ENCODE measurements at regions not wholly inside any gene's neighbourhood (a gene's known extent, or its start where the extent isn't known, plus 50 kb on each side); places are given as distances from the start of the nearest gene placed in this dataset.

DNA sequence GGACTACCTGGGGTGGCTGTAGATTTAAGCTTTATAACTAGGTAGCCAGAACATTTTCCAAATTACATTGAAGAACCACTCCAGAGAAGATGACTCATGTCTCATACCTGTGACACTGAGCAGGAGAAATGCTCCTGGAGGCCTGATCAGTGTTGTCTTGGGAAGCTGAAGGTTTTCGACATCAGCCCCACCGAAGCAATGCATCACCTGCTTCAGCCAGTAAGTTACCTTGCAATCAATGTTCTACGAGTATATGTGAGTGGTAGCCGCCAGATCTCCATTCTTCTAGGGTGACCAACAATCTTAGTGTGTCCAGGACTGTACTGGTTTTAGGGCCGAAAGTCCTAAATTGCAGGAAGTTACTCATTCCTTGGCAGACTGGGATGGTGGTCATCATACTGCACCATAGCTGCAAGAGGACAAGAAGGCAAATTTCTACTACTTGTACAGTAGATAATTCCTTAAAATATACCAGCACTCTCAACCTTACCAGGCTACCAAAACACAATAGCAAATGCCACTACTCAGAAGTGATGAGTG is 109.3 kb upstream of the LINC00305 start:
- Histone ChIP-seq H3K27ac (replicated peaks; ENCODE audit: low read length) (no peak overlapping the region), H3K23ac (ENCODE audit: low read depth, low read length, poor library complexity) (no peak overlapping the region), H3K4me3 (ENCODE audit: low read length in 2 of 2) (no peak overlapping the region), H3K9ac (ENCODE audit: low read depth, low read length, poor library complexity) (no peak overlapping the region), H3K27me3 (ENCODE audit: control insufficient read depth in 3 of 3, insufficient read depth in 3 of 3, low read depth in 1 of 3, low read length in 3 of 3) (no peaks in the 10 kb centered on the region), H3K18ac (ENCODE audit: low read length) (no peak overlapping the region), H3K79me1 (ENCODE audit: low read depth, low read length) (no peaks in the 10 kb centered on the region), H4K91ac (ENCODE audit: low read depth, low read length, poor library complexity) (no peak overlapping the region), H3K36me3 (replicated peaks in 1 of 2; ENCODE audit: control insufficient read depth in 2 of 2, insufficient read depth in 2 of 2, low read length in 2 of 2) (no peaks in the 10 kb centered on the region), H4K8ac (ENCODE audit: low read depth, low read length) (no peak overlapping the region), H2BK15ac (ENCODE audit: low read length) (no peak overlapping the region), H3K14ac (ENCODE audit: low read length) (no peak overlapping the region), H2AFZ (ENCODE audit: low read length) (no peak overlapping the region), H3K4me1 (ENCODE audit: control insufficient read depth in 2 of 2, insufficient read depth in 1 of 2, low read depth in 1 of 2, low read length in 2 of 2) (no peaks in the 10 kb centered on the region), H3K4me2 (ENCODE audit: insufficient read depth, low read length, poor library complexity, severe bottlenecking) (no peak overlapping the region), H2BK5ac (ENCODE audit: low read length) (no peak overlapping the region), H3K9me3 (replicated peaks in 1 of 2; ENCODE audit: control insufficient read depth in 2 of 2, insufficient read depth in 1 of 2, low read depth in 1 of 2, low read length in 2 of 2) (peaks cover 0 to 2% of the 10 kb centered on the region in 2 donors), H2AK5ac (ENCODE audit: low read depth, low read length) (no peak overlapping the region), H2BK12ac (ENCODE audit: low read length) (no peak overlapping the region), H2BK120ac (ENCODE audit: low read depth, low read length) (no peak overlapping the region), H3K4ac (ENCODE audit: low read length) (no peak overlapping the region)
- WGBS, 2 donors (ENCODE audit: extremely low coverage in 2 of 2, insufficient read length in 2 of 2, insufficient replicate concordance in 1 of 2): no CpG with 5 or more reads among the region's 5 CpGs
- DNase-seq (ENCODE audit: low spot score): no peak

DNA sequence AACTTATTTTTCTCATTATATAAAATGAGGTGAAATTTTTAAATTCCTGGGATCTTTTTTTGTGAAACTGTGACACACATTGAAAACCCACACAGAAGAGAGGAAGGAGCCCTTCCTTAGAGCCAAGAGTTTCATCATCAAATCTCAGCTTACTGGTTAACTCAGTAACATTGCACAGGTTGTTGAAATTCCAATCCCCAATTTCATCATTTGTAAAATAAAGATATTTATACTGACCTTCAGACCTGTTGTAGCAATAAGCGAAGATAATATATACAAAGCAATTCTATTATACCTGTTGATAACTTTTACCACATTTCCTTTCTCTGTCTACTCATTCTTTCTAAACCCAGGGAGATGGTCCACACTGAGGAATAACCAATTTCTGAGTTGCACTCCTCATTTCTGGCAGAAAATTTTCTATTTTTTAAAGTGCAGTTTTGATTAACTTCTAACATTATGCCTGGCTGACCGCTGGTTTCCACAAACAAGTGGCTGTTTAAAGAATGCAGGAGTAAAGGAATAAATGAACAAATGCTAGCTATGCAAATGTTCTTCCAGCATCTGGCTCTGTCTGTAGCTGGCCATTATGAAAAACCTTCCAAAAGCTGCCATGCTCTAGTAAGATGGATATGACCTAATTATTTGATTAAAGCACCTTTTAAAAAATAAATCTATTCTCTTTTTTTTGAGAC is 105.7 kb upstream of the LINC00305 start:
- no peak overlapping the region for H4K8ac ChIP-seq (ENCODE audit: low read depth, low read length)
- no peak overlapping the region for H3K23ac ChIP-seq (ENCODE audit: low read depth, low read length, poor library complexity)
- no peaks in the 10 kb centered on the region for H3K36me3 ChIP-seq (replicated peaks in 1 of 2; ENCODE audit: control insufficient read depth in 2 of 2, insufficient read depth in 2 of 2, low read length in 2 of 2)
- no peak overlapping the region for H4K91ac ChIP-seq (ENCODE audit: low read depth, low read length, poor library complexity)
- H3K14ac ChIP-seq (ENCODE audit: low read length): no peak overlapping the region
- WGBS, 2 donors (ENCODE audit: extremely low coverage in 2 of 2, insufficient read length in 2 of 2, insufficient replicate concordance in 1 of 2): no CpG with 5 or more reads among the region's 2 CpGs
- H2BK12ac ChIP-seq (ENCODE audit: low read length): no peak overlapping the region
- H3K4ac ChIP-seq (ENCODE audit: low read length): no peak overlapping the region
- H3K4me3 ChIP-seq (ENCODE audit: low read length in 2 of 2): no peak overlapping the region
- no peak overlapping the region for H2BK15ac ChIP-seq (ENCODE audit: low read length)
- no peak overlapping the region for H2AFZ ChIP-seq (ENCODE audit: low read length)
- H3K9ac ChIP-seq (ENCODE audit: low read depth, low read length, poor library complexity): no peak overlapping the region
- no peaks in the 10 kb centered on the region for H3K27me3 ChIP-seq (ENCODE audit: control insufficient read depth in 3 of 3, insufficient read depth in 3 of 3, low read depth in 1 of 3, low read length in 3 of 3)
- no peak for DNase-seq (ENCODE audit: low spot score)
- no peak overlapping the region for H3K27ac ChIP-seq (replicated peaks; ENCODE audit: low read length)
- H2BK5ac ChIP-seq (ENCODE audit: low read length): no peak overlapping the region
- H3K4me2 ChIP-seq (ENCODE audit: insufficient read depth, low read length, poor library complexity, severe bottlenecking): no peak overlapping the region
- no peak overlapping the region for H2AK5ac ChIP-seq (ENCODE audit: low read depth, low read length)
- H3K9me3 ChIP-seq (replicated peaks in 1 of 2; ENCODE audit: control insufficient read depth in 2 of 2, insufficient read depth in 1 of 2, low read depth in 1 of 2, low read length in 2 of 2): peaks cover 0 to 2% of the 10 kb centered on the region in 2 donors
- no peak overlapping the region for H2BK120ac ChIP-seq (ENCODE audit: low read depth, low read length)
- H3K79me1 ChIP-seq (ENCODE audit: low read depth, low read length): no peaks in the 10 kb centered on the region
- no peaks in the 10 kb centered on the region for H3K4me1 ChIP-seq (ENCODE audit: control insufficient read depth in 2 of 2, insufficient read depth in 1 of 2, low read depth in 1 of 2, low read length in 2 of 2)
- H3K18ac ChIP-seq (ENCODE audit: low read length): no peak overlapping the region

DNA sequence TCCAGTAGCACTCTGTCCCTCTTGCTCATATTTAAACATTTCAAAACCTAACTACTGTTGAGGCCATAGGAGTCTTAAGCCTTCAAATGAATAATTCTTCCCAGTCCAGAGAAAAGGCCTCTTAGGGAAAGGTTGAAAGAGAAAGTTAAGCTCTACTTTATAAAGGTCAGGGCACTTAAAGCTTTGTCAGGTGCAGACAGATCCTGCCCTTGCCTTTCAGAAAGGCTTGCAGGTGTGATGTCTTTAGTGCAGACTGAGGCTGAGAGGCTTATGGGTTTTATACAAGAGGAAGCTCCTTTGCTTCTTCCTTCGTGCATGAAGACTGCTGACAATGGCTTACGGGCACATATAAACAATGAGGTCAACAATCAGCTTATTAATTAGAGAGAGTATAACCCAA is 105.0 kb upstream of the LINC00305 start:
- Histone ChIP-seq H2AFZ (ENCODE audit: low read length) (no peak overlapping the region), H3K79me1 (ENCODE audit: low read depth, low read length) (no peaks in the 10 kb centered on the region), H2BK120ac (ENCODE audit: low read depth, low read length) (no peak overlapping the region), H3K4ac (ENCODE audit: low read length) (no peak overlapping the region), H3K23ac (ENCODE audit: low read depth, low read length, poor library complexity) (no peak overlapping the region), H3K9ac (ENCODE audit: low read depth, low read length, poor library complexity) (no peak overlapping the region), H2AK5ac (ENCODE audit: low read depth, low read length) (no peak overlapping the region), H2BK12ac (ENCODE audit: low read length) (no peak overlapping the region), H4K91ac (ENCODE audit: low read depth, low read length, poor library complexity) (no peak overlapping the region), H2BK5ac (ENCODE audit: low read length) (no peak overlapping the region), H3K18ac (ENCODE audit: low read length) (no peak overlapping the region), H3K4me1 (ENCODE audit: control insufficient read depth in 2 of 2, insufficient read depth in 1 of 2, low read depth in 1 of 2, low read length in 2 of 2) (no peaks in the 10 kb centered on the region), H3K9me3 (replicated peaks in 1 of 2; ENCODE audit: control insufficient read depth in 2 of 2, insufficient read depth in 1 of 2, low read depth in 1 of 2, low read length in 2 of 2) (peaks cover 0 to 2% of the 10 kb centered on the region in 2 donors), H4K8ac (ENCODE audit: low read depth, low read length) (no peak overlapping the region), H3K36me3 (replicated peaks in 1 of 2; ENCODE audit: control insufficient read depth in 2 of 2, insufficient read depth in 2 of 2, low read length in 2 of 2) (no peaks in the 10 kb centered on the region), H2BK15ac (ENCODE audit: low read length) (no peak overlapping the region), H3K4me2 (ENCODE audit: insufficient read depth, low read length, poor library complexity, severe bottlenecking) (no peak overlapping the region), H3K14ac (ENCODE audit: low read length) (no peak overlapping the region), H3K4me3 (ENCODE audit: low read length in 2 of 2) (no peak overlapping the region), H3K27me3 (ENCODE audit: control insufficient read depth in 3 of 3, insufficient read depth in 3 of 3, low read depth in 1 of 3, low read length in 3 of 3) (no peaks in the 10 kb centered on the region), H3K27ac (replicated peaks; ENCODE audit: low read length) (no peak overlapping the region)
- no peak for DNase-seq (ENCODE audit: low spot score)
- no CpG with 5 or more reads among the region's 2 CpGs for WGBS, 2 donors (ENCODE audit: extremely low coverage in 2 of 2, insufficient read length in 2 of 2, insufficient replicate concordance in 1 of 2)

DNA sequence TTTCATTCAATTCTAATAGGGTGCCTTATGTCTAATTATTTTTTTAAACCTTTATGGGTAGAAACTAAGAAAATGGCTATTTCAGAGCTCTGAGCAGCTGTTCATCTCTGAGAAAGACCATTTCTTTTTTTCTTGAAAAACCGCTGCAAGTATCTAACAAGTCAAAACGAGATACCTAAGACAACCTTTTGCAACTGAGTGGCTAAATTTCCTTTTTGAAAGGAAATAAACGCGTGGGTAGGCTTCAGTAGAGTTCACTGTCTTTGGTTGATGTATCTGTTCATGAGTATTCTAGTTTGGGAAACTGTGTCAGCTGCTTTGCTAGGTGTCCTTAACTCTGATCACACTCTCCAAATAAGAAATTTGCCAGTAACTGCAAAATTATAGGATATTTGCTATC is 104.3 kb upstream of the LINC00305 start:
- Histone ChIP-seq H4K8ac (ENCODE audit: low read depth, low read length) (no peak overlapping the region), H2AK5ac (ENCODE audit: low read depth, low read length) (no peak overlapping the region), H3K9me3 (replicated peaks in 1 of 2; ENCODE audit: control insufficient read depth in 2 of 2, insufficient read depth in 1 of 2, low read depth in 1 of 2, low read length in 2 of 2) (peaks cover 0 to 2% of the 10 kb centered on the region in 2 donors), H3K79me1 (ENCODE audit: low read depth, low read length) (no peaks in the 10 kb centered on the region), H4K91ac (ENCODE audit: low read depth, low read length, poor library complexity) (no peak overlapping the region), H3K23ac (ENCODE audit: low read depth, low read length, poor library complexity) (no peak overlapping the region), H3K27ac (replicated peaks; ENCODE audit: low read length) (no peak overlapping the region), H3K9ac (ENCODE audit: low read depth, low read length, poor library complexity) (no peak overlapping the region), H3K18ac (ENCODE audit: low read length) (no peak overlapping the region), H3K4ac (ENCODE audit: low read length) (no peak overlapping the region), H3K27me3 (ENCODE audit: control insufficient read depth in 3 of 3, insufficient read depth in 3 of 3, low read depth in 1 of 3, low read length in 3 of 3) (no peaks in the 10 kb centered on the region), H2BK120ac (ENCODE audit: low read depth, low read length) (no peak overlapping the region), H3K4me1 (ENCODE audit: control insufficient read depth in 2 of 2, insufficient read depth in 1 of 2, low read depth in 1 of 2, low read length in 2 of 2) (no peaks in the 10 kb centered on the region), H3K36me3 (replicated peaks in 1 of 2; ENCODE audit: control insufficient read depth in 2 of 2, insufficient read depth in 2 of 2, low read length in 2 of 2) (no peaks in the 10 kb centered on the region), H2AFZ (ENCODE audit: low read length) (no peak overlapping the region), H2BK12ac (ENCODE audit: low read length) (no peak overlapping the region), H2BK15ac (ENCODE audit: low read length) (no peak overlapping the region), H3K4me3 (ENCODE audit: low read length in 2 of 2) (no peak overlapping the region), H2BK5ac (ENCODE audit: low read length) (no peak overlapping the region), H3K14ac (ENCODE audit: low read length) (no peak overlapping the region), H3K4me2 (ENCODE audit: insufficient read depth, low read length, poor library complexity, severe bottlenecking) (no peak overlapping the region)
- no peak for DNase-seq (ENCODE audit: low spot score)
- no CpG with 5 or more reads among the region's 4 CpGs for WGBS, 2 donors (ENCODE audit: extremely low coverage in 2 of 2, insufficient read length in 2 of 2, insufficient replicate concordance in 1 of 2)
